ENCODE measurements at regions not wholly inside any gene's neighbourhood (a gene's known extent, or its start where the extent isn't known, plus 50 kb on each side); places are given as distances from the start of the nearest gene placed in this dataset.

GRCh38 chr4:111652986-111653385, 492.3 kb upstream of the FAM241A start:
- no peaks in the 10 kb centered on the region for H3K9me3 ChIP-seq (ENCODE audit: control insufficient read depth in 4 of 4, low read length in 3 of 4)
- H3K27me3 ChIP-seq (ENCODE audit: control insufficient read depth in 4 of 4, insufficient read depth in 4 of 4, low read length in 3 of 4) = no peaks in the 10 kb centered on the region
- H3K4me3 ChIP-seq (ENCODE audit: low read depth in 1 of 3, low read length in 3 of 3) = no peak overlapping the region
- DNase-seq (ENCODE audit: low spot score) = no peak
- H3K36me3 ChIP-seq (ENCODE audit: control insufficient read depth in 4 of 4, insufficient read depth in 3 of 4, low read depth in 1 of 4, low read length in 3 of 4) = no peaks in the 10 kb centered on the region
- WGBS = 72% methylated on average over 2 of the region's 2 CpGs
- no peak for TF ChIP-seq GABPA (IDR thresholded peaks at IDR 0.05 in 1 of 2, conservative IDR thresholded peaks at IDR 0.05 in 1 of 2)
- TF ChIP-seq TAF1 (conservative IDR thresholded peaks at IDR 0.05) = no peak
- no peak for TF ChIP-seq JUND (IDR thresholded peaks at IDR 0.05)
- TF ChIP-seq RAD21 (IDR thresholded peaks at IDR 0.05) = no peak
- no peak for TF ChIP-seq FOXA1 (IDR thresholded peaks at IDR 0.05)
- TF ChIP-seq CTCF (IDR thresholded peaks at IDR 0.05; ENCODE audit: low read depth, low read length, missing input control) = no peak
- H3K9ac ChIP-seq (ENCODE audit: low read depth in 1 of 2, low read length in 2 of 2) = no peak overlapping the region
- H3K27ac ChIP-seq (ENCODE audit: low read depth in 1 of 2, low read length in 2 of 2) = no peak overlapping the region
- no peaks in the 10 kb centered on the region for H3K4me1 ChIP-seq (ENCODE audit: control insufficient read depth in 4 of 4, insufficient read depth in 4 of 4, low read length in 3 of 4)

- no peak overlapping the region for H3K4me3 ChIP-seq (ENCODE audit: low read depth in 1 of 3, low read length in 3 of 3)
- no peaks in the 10 kb centered on the region for H3K9me3 ChIP-seq (ENCODE audit: control insufficient read depth in 4 of 4, low read length in 3 of 4)
- no peaks in the 10 kb centered on the region for H3K4me1 ChIP-seq (ENCODE audit: control insufficient read depth in 4 of 4, insufficient read depth in 4 of 4, low read length in 3 of 4)
- TF ChIP-seq EGR1 (IDR thresholded peaks at IDR 0.05; ENCODE audit: low read depth in 2 of 2) (no peak), FOXA1 (IDR thresholded peaks at IDR 0.05) (no peak), CTCF (IDR thresholded peaks at IDR 0.05; ENCODE audit: low read depth, low read length, missing input control) (no peak), ZBTB33 (IDR thresholded peaks at IDR 0.05) (no peak), REST (IDR thresholded peaks at IDR 0.05) (no peak), JUND (IDR thresholded peaks at IDR 0.05) (no peak), HNF4A (conservative IDR thresholded peaks at IDR 0.05) (no peak), RAD21 (IDR thresholded peaks at IDR 0.05) (no peak), ATF3 (IDR thresholded peaks at IDR 0.05) (no peak), GABPA (IDR thresholded peaks at IDR 0.05 in 1 of 2, conservative IDR thresholded peaks at IDR 0.05 in 1 of 2) (no peak), HNF4G (IDR thresholded peaks at IDR 0.05) (no peak), YY1 (IDR thresholded peaks at IDR 0.05) (no peak), TAF1 (conservative IDR thresholded peaks at IDR 0.05) (no peak)
- H3K27me3 ChIP-seq (ENCODE audit: control insufficient read depth in 4 of 4, insufficient read depth in 4 of 4, low read length in 3 of 4) = peaks cover 0 to 2% (median 0%) of the 10 kb centered on the region in 4 donors
- no peak for DNase-seq (ENCODE audit: low spot score)
- H3K27ac ChIP-seq (ENCODE audit: low read depth in 1 of 2, low read length in 2 of 2) = no peak overlapping the region
- WGBS = 97% methylated on average over 1 of the region's 1 CpG
- no peaks in the 10 kb centered on the region for H3K36me3 ChIP-seq (ENCODE audit: control insufficient read depth in 4 of 4, insufficient read depth in 3 of 4, low read depth in 1 of 4, low read length in 3 of 4)
- no peak overlapping the region for H3K9ac ChIP-seq (ENCODE audit: low read depth in 1 of 2, low read length in 2 of 2)
These were observed 482.8 kb upstream of the FAM241A start for GRCh38 chr4:111662496-111662895.

Measured in liver (tissue), 8 donors.